ENCODE measurements at regions not wholly inside any gene's neighbourhood (a gene's known extent, or its start where the extent isn't known, plus 50 kb on each side); places are given as distances from the start of the nearest gene placed in this dataset.

- DNase-seq, result no peak
- Histone ChIP-seq H3K4me1 (no peaks in the 10 kb centered on the region), H3K27me3 (ENCODE audit: low read depth) (no peaks in the 10 kb centered on the region), H3K4me3 (no peak overlapping the region), H3K9me3 (replicated peaks) (no peaks in the 10 kb centered on the region), H3K27ac (replicated peaks) (no peak overlapping the region), H3K36me3 (no peaks in the 10 kb centered on the region)
- intact Hi-C loops (cut with micrococcal nuclease), result no loop called here
- TF ChIP-seq CTCF (IDR thresholded peaks at IDR 0.05; ENCODE audit: borderline replicate concordance), result no peak
Measured at GRCh38 chr12:18818579-18819268, 80.8 kb downstream of the CAPZA3 start.

GRCh38 chr12:18819484-18819883 lies 81.6 kb downstream of the CAPZA3 start:
- no peak for DNase-seq
- no peaks in the 10 kb centered on the region for H3K36me3 ChIP-seq
- H3K27me3 ChIP-seq (ENCODE audit: low read depth), result no peaks in the 10 kb centered on the region
- no peaks in the 10 kb centered on the region for H3K4me1 ChIP-seq
- intact Hi-C loops (cut with micrococcal nuclease), result no loop called here
- no peak overlapping the region for H3K27ac ChIP-seq (replicated peaks)
- no peak overlapping the region for H3K4me3 ChIP-seq
- TF ChIP-seq CTCF (IDR thresholded peaks at IDR 0.05; ENCODE audit: borderline replicate concordance), result no peak
- H3K9me3 ChIP-seq (replicated peaks), result no peaks in the 10 kb centered on the region

- DNase-seq, result no peak
- no peaks in the 10 kb centered on the region for H3K36me3 ChIP-seq
- intact Hi-C loops (cut with micrococcal nuclease), result no loop called here
- H3K27ac ChIP-seq (replicated peaks), result no peak overlapping the region
- no peaks in the 10 kb centered on the region for H3K27me3 ChIP-seq (ENCODE audit: low read depth)
- TF ChIP-seq CTCF (IDR thresholded peaks at IDR 0.05; ENCODE audit: borderline replicate concordance), result no peak
- no peak overlapping the region for H3K4me3 ChIP-seq
- peaks cover 6% of the 10 kb centered on the region for H3K9me3 ChIP-seq (replicated peaks)
- no peaks in the 10 kb centered on the region for H3K4me1 ChIP-seq
Measured at GRCh38 chr12:18823461-18823860, 85.5 kb downstream of the CAPZA3 start.

- no peak for TF ChIP-seq CTCF (IDR thresholded peaks at IDR 0.05; ENCODE audit: borderline replicate concordance)
- DNase-seq, result no peak
- H3K27ac ChIP-seq (replicated peaks), result no peak overlapping the region
- no peaks in the 10 kb centered on the region for H3K4me1 ChIP-seq
- H3K9me3 ChIP-seq (replicated peaks), result peaks cover 14% of the 10 kb centered on the region
- no peaks in the 10 kb centered on the region for H3K27me3 ChIP-seq (ENCODE audit: low read depth)
- H3K4me3 ChIP-seq, result no peak overlapping the region
- H3K36me3 ChIP-seq, result no peaks in the 10 kb centered on the region
- intact Hi-C loops (cut with micrococcal nuclease), result no loop called here
Measured at GRCh38 chr12:18824287-18824686, 86.4 kb downstream of the CAPZA3 start.

- H3K9me3 ChIP-seq (replicated peaks), result peaks cover 19% of the 10 kb centered on the region
- H3K4me3 ChIP-seq, result no peak overlapping the region
- H3K27ac ChIP-seq (replicated peaks), result no peak overlapping the region
- no peak for DNase-seq
- no peak for TF ChIP-seq CTCF (IDR thresholded peaks at IDR 0.05; ENCODE audit: borderline replicate concordance)
- intact Hi-C loops (cut with micrococcal nuclease), result no loop called here
- no peaks in the 10 kb centered on the region for H3K27me3 ChIP-seq (ENCODE audit: low read depth)
- H3K4me1 ChIP-seq, result no peaks in the 10 kb centered on the region
- H3K36me3 ChIP-seq, result no peaks in the 10 kb centered on the region
Measured at GRCh38 chr12:18825138-18825537, 87.2 kb downstream of the CAPZA3 start.

Data from left ventricle myocardium inferior (tissue), 1 donor.